ENCODE measurements at regions not wholly inside any gene's neighbourhood (a gene's known extent, or its start where the extent isn't known, plus 50 kb on each side); places are given as distances from the start of the nearest gene placed in this dataset.

DNA sequence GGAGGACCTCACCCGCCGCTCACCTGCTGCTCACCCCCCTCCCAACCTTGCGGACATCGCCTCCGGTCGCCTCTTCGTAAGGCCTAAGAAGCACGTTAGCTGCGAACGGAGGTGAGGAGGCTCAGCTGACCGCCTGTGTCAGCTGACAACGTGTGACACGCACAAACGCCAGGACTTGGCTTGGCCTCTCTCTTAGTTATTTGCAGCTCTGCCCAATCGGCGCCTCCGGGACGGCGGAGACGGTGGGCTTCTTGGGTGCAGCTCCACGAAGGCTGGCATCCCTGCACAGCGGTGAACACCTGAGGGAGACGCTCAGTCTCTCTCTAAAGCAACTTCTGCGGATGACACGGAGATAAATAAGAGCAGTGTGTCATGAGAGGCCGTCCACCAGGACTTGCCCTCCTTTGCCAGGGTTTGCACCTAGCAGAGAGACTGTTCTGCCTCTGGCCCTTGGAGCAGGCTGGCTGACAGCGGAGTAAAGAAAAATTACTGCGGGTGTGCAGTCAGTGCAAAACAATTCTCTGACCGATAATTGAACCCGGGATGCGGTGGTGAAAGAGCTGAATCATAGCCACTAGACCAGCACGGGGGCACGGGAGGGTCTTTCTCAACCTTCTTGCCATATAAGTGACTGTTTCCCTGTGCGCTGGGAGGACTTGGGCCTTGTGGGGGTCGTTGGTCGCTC, 318.9 kb downstream of the FAM72C start:
- Histone ChIP-seq H4K20me1 (replicated peaks in 1 of 2; ENCODE audit: control insufficient read depth in 1 of 2, insufficient read depth in 2 of 2, low read length in 2 of 2) (no peaks in the 10 kb centered on the region), H2AK5ac (ENCODE audit: low read depth, low read length) (no peak overlapping the region), H3K23ac (ENCODE audit: insufficient read length) (no peak overlapping the region), H3K4me1 (replicated peaks in 1 of 4; ENCODE audit: control insufficient read depth in 3 of 4, insufficient read depth in 4 of 4, low read length in 3 of 4) (no peaks in the 10 kb centered on the region), H2AFZ (ENCODE audit: low read length) (no peak overlapping the region), H4K8ac (ENCODE audit: extremely low read depth, insufficient read depth, low read length) (no peak overlapping the region), H4K5ac (ENCODE audit: insufficient read length, low read depth, low read length) (no peak overlapping the region), H3K14ac (ENCODE audit: insufficient read length) (no peak overlapping the region), H2BK120ac (replicated peaks; ENCODE audit: low read depth, low read length) (no peak overlapping the region), H3K18ac (ENCODE audit: extremely low read depth, low read length) (no peak overlapping the region), H2BK5ac (ENCODE audit: low read depth, low read length) (no peak overlapping the region), H3K9me3 (ENCODE audit: insufficient read depth in 2 of 2, low read depth in 1 of 2, low read length in 1 of 2) (peaks cover 0 to 65% of the 10 kb centered on the region in 2 experiments; a peak in 2 of 4 replicates), H2BK15ac (ENCODE audit: low read length) (no peak overlapping the region), H3K23me2 (ENCODE audit: low read depth, low read length) (no peaks in the 10 kb centered on the region), H3K36me3 (ENCODE audit: control insufficient read depth in 2 of 4, insufficient read depth in 4 of 4, low read length in 3 of 4) (no peaks in the 10 kb centered on the region), H3K79me1 (ENCODE audit: low read depth, low read length) (no peaks in the 10 kb centered on the region), H3K79me2 (ENCODE audit: control insufficient read depth in 1 of 2, insufficient read depth in 2 of 2, low read length in 2 of 2) (no peaks in the 10 kb centered on the region), H3K9ac (replicated peaks in 1 of 4; ENCODE audit: extremely low read depth in 1 of 4, low read depth in 3 of 4, low read length in 3 of 4) (no peak overlapping the region), H4K91ac (replicated peaks; ENCODE audit: insufficient read length, low read length) (no peak overlapping the region), H3K27me3 (replicated peaks in 1 of 4; ENCODE audit: control insufficient read depth in 3 of 4, extremely low read depth in 1 of 4, insufficient read depth in 3 of 4, low read length in 3 of 4) (no peaks in the 10 kb centered on the region), H3K4me3 (ENCODE audit: extremely low read depth in 1 of 4, insufficient read depth in 2 of 4, low read depth in 3 of 4, low read length in 4 of 4) (no peak overlapping the region), H3K4me2 (ENCODE audit: insufficient read depth in 1 of 2, low read depth in 2 of 2, low read length in 2 of 2) (no peak overlapping the region), H2BK12ac (ENCODE audit: low read depth, low read length) (no peak overlapping the region), H3K4ac (replicated peaks; ENCODE audit: insufficient read length, low read depth, low read length) (no peak overlapping the region), H2BK20ac (ENCODE audit: low read length) (no peak overlapping the region), H3K56ac (replicated peaks; ENCODE audit: insufficient read length, low read depth, low read length) (no peak overlapping the region), H3K27ac (ENCODE audit: low read depth, low read length) (no peak overlapping the region)
- ChIA-PET CTCF (ENCODE audit: partially characterized antibody) (no interaction called here), POLR2A (ENCODE audit: partially characterized antibody) (no interaction called here)
- FAIRE-seq (no peak), DNase-seq (ENCODE audit: low read depth in 1 of 2, low spot score in 2 of 2) (no peak)
- 89% methylated on average over 10 of the region's 36 CpGs; no CpG with 5 or more reads in 1 of the 2 experiments for WGBS, 2 experiments (ENCODE audit: extremely low coverage in 1 of 2, insufficient coverage in 1 of 2, insufficient read length in 1 of 2, insufficient replicate concordance in 2 of 2, low coverage in 1 of 2, low lambda C conversion rate in 2 of 2, missing lambda C conversion rate in 1 of 2)
- TF ChIP-seq RNF2 (IDR thresholded peaks at IDR 0.05; ENCODE audit: borderline replicate concordance, low read depth, low read length, missing control alignments, poor library complexity, severe bottlenecking) (no peak), KDM1A (IDR thresholded peaks at IDR 0.05; ENCODE audit: borderline replicate concordance, low read length) (no peak)
